D341Med (cell line): ENCODE measurements at regions not wholly inside any gene's neighbourhood (a gene's known extent, or its start where the extent isn't known, plus 50 kb on each side); places are given as distances from the start of the nearest gene placed in this dataset.

Experiments used
- DNase-seq: peaks from one replicate; pipeline ENCODE4 v3.0.0; 2012; ENCODE audit warnings: low spot score

GRCh38 chr2:38171208-38171855 lies 95.4 kb upstream of the CYP1B1 start:
- DNase-seq = no peak

GRCh38 chr2:38170733-38171132 lies 94.8 kb upstream of the CYP1B1 start:
- DNase-seq = no peak

GRCh38 chr2:38170067-38170466 lies 94.1 kb upstream of the CYP1B1 start:
- DNase-seq = no peak

GRCh38 chr2:38168710-38169480 lies 92.9 kb upstream of the CYP1B1 start:
- DNase-seq = no peak

- no peak for DNase-seq
Observed at GRCh38 chr2:38167968-38168350, 92.0 kb upstream of the CYP1B1 start.

- no peak for DNase-seq
Observed at GRCh38 chr2:38165698-38166097, 89.7 kb upstream of the CYP1B1 start.

- no peak for DNase-seq
Observed at GRCh38 chr2:38164881-38165280, 88.9 kb upstream of the CYP1B1 start.

- DNase-seq = no peak
Observed at GRCh38 chr2:38163579-38163978, 87.6 kb upstream of the CYP1B1 start.

- peak; percentile 36 for DNase-seq
Observed at GRCh38 chr2:38163006-38163405, 87.1 kb upstream of the CYP1B1 start.

- DNase-seq = no peak
Observed at GRCh38 chr2:38160516-38160915, 84.6 kb upstream of the CYP1B1 start.

GRCh38 chr2:38159597-38159996 lies 83.6 kb upstream of the CYP1B1 start:
- no peak for DNase-seq

- no peak for DNase-seq
Observed at GRCh38 chr2:38159191-38159590, 83.2 kb upstream of the CYP1B1 start.

GRCh38 chr2:38158378-38159118 lies 82.6 kb upstream of the CYP1B1 start:
- no peak for DNase-seq

GRCh38 chr2:38156436-38156835 lies 80.5 kb upstream of the CYP1B1 start:
- DNase-seq = no peak

- no peak for DNase-seq
Observed at GRCh38 chr2:38155015-38155414, 79.1 kb upstream of the CYP1B1 start.

- DNase-seq = no peak
Observed at GRCh38 chr2:38154395-38154794, 78.4 kb upstream of the CYP1B1 start.

GRCh38 chr2:38153476-38154135 lies 77.7 kb upstream of the CYP1B1 start:
- no peak for DNase-seq

GRCh38 chr2:38152913-38153312 lies 77.0 kb upstream of the CYP1B1 start:
- DNase-seq = no peak

GRCh38 chr2:38152035-38152434 lies 76.1 kb upstream of the CYP1B1 start:
- no peak for DNase-seq

GRCh38 chr2:38149531-38149930 lies 73.6 kb upstream of the CYP1B1 start:
- no peak for DNase-seq

GRCh38 chr2:38148501-38148900 lies 72.5 kb upstream of the CYP1B1 start:
- DNase-seq = no peak

- DNase-seq = no peak
Observed at GRCh38 chr2:38147333-38148121, 71.6 kb upstream of the CYP1B1 start.
